Renal pelvis (tissue), 1 donor: ENCODE measurements at regions not wholly inside any gene's neighbourhood (a gene's known extent, or its start where the extent isn't known, plus 50 kb on each side); places are given as distances from the start of the nearest gene placed in this dataset.
A peak's percentile ranks its signal among the peaks of the same experiment; 100 is the strongest.

Experiments used
- DNase-seq: peaks from one replicate; pipeline ENCODE4 v3.0.0-alpha.2; 2013

GRCh38 chr2:160955578-160955977, 204.7 kb upstream of the TANK start:
- no peak for DNase-seq

- DNase-seq, result no peak
These were observed 203.9 kb upstream of the TANK start for GRCh38 chr2:160956243-160956802.

GRCh38 chr2:160963957-160964356, 196.3 kb upstream of the TANK start:
- DNase-seq, result no peak

- no peak for DNase-seq
These were observed 192.7 kb upstream of the TANK start for GRCh38 chr2:160967523-160967922.

GRCh38 chr2:160968183-160968582, 192.0 kb upstream of the TANK start:
- DNase-seq, result no peak

GRCh38 chr2:160970052-160970965, 189.9 kb upstream of the TANK start:
- DNase-seq, result peak; percentile 90

GRCh38 chr2:160973991-160974390, 186.2 kb upstream of the TANK start:
- no peak for DNase-seq

- no peak for DNase-seq
These were observed 185.4 kb upstream of the TANK start for GRCh38 chr2:160974803-160975202.

- DNase-seq, result no peak
These were observed 183.4 kb upstream of the TANK start for GRCh38 chr2:160976797-160977196.

GRCh38 chr2:160977376-160977775, 182.9 kb upstream of the TANK start:
- no peak for DNase-seq

GRCh38 chr2:160977854-160978253, 182.4 kb upstream of the TANK start:
- no peak for DNase-seq

- DNase-seq, result no peak
These were observed 175.7 kb upstream of the TANK start for GRCh38 chr2:160984426-160985077.

GRCh38 chr2:160989778-160990177, 170.4 kb upstream of the TANK start:
- no peak for DNase-seq

- peak; percentile 67 for DNase-seq
These were observed 166.6 kb upstream of the TANK start for GRCh38 chr2:160993654-160994061.

- DNase-seq, result peak; percentile 84
These were observed 165.9 kb upstream of the TANK start for GRCh38 chr2:160994141-160995002.

GRCh38 chr2:160996584-160996983, 163.6 kb upstream of the TANK start:
- no peak for DNase-seq

GRCh38 chr2:161004379-161004778, 155.8 kb upstream of the TANK start:
- no peak for DNase-seq

GRCh38 chr2:161005170-161005569, 155.1 kb upstream of the TANK start:
- no peak for DNase-seq

GRCh38 chr2:161008311-161008710, 151.9 kb upstream of the TANK start:
- DNase-seq, result no peak

GRCh38 chr2:161010503-161011015, 149.7 kb upstream of the TANK start:
- DNase-seq, result no peak

- DNase-seq, result peak; percentile 55
These were observed 142.3 kb upstream of the TANK start for GRCh38 chr2:161017780-161018470.
